ENCODE measurements at regions not wholly inside any gene's neighbourhood (a gene's known extent, or its start where the extent isn't known, plus 50 kb on each side); places are given as distances from the start of the nearest gene placed in this dataset.

DNA sequence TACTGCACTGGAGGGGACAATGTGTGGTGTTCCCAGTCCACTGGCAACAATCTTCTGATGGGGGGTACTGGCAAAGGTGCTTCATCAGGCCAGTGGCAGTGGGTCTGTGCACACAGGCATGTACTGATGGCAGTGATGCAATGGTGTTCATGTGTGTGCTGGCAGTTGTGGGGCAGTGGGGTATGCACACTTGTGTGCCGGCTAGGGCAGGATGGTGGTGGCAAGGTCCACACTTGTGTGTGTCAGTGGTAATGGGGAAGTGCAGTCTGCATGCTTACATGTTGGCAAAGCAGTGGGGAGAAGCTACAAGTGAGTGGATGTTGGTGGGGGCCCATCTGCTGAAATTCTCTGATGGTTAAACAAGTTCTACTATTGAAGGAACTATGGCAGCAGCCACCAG lies 504.6 kb upstream of the ZNF462 start:
- no peak for DNase-seq

DNA sequence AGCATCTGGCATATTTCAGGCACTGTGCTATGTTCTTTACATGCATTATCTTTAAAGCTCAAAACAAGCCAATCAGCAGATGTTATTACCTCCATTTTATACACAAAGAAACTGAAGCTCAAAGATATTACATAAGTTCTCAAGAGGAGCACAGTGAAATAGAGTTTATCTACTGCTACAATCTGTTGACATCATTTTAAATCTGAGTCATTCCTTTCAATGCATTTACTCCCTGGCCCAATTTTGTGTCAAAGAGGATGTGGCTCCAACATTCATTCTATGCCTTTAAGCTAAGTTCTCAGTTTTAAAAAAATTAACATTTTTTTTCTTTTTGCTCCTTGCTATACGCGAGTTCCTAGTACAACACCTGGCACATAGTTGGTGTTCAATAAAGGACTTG lies 486.3 kb upstream of the ZNF462 start:
- no peak for DNase-seq

GRCh38 chr9:106383072-106383471 lies 479.9 kb upstream of the ZNF462 start:
- DNase-seq: no peak

DNA sequence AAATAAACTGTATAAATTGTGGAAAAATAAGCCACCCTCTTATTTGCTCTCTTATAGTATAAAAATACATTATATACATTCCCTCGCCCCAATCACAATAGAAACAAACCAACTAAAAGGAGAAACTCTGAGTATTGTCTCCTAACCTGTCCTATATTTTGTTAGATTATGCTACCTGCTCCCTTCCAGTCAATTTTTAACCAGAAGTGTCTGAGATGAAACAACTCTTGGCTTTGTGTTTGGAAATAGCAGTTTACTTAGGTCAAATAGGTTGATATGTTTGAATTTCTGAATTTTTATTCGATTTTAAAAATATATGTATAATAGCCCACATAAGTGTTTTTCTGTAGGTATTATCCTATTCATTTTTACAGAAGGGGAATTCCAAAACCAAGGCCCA lies 475.0 kb upstream of the ZNF462 start:
- DNase-seq: no peak

DNA sequence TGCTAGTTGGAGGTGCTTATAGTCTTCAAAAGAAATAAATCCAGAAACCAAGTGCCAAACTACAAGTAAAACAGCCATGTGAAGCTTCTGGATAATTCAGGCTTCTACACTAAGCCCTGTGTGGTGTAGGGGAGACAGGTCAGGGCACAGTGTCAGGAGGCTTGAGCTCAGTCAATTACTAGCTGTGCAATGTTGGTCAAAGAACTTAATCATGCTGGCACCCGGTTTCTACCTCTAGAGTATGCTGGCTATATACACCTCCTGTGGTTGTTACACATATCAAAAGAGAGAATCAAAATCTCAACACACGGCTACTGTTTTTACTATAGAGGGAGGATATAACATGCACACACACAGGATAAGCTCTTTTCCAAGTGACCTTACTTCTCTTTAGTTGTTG lies 469.7 kb upstream of the ZNF462 start:
- no peak for DNase-seq

DNA sequence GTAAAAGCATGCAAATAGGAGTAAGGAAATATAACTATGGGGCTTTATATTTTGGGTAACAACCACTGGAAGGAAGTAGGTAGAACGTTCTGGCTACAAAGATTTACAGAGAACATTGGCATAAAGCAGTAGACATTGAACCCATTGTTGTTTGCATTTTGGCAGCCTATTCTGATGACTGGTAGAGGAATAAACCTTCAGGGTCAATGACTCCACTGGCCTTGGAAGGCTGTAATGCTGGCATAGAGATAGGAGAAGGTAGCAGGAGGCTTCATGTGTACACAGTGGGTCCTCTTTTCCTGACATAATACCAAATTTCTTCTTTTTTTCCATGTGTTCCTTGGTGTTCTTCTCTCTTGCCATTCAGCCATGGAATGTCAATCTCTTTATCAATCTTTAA lies 462.8 kb upstream of the ZNF462 start:
- no peak for DNase-seq

- no peak for DNase-seq
Observed at GRCh38 chr9:106400950-106401349, 462.0 kb upstream of the ZNF462 start.

DNA sequence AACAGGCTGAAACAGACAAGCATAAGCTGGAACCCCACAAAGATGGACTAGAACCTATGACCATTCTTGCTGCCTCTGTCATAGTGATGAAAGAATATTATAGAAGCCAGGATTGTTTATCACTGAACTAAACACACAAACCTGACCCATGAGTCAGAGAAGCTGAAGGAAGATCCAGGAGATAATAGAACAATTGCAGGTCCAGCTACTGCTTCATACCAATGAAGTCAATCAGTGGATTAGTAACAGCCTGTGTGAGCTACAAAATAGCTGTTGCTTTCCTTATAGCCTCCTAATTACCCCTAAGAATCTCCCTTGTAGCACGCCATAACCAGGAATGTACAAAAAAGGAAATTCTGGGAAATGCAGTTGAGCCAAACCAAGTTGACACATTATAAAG lies 459.9 kb upstream of the ZNF462 start:
- no peak for DNase-seq

GRCh38 chr9:106404137-106404536 lies 458.8 kb upstream of the ZNF462 start:
- DNase-seq: no peak

- DNase-seq: no peak
Observed at GRCh38 chr9:106405871-106406435, 457.0 kb upstream of the ZNF462 start.

DNA sequence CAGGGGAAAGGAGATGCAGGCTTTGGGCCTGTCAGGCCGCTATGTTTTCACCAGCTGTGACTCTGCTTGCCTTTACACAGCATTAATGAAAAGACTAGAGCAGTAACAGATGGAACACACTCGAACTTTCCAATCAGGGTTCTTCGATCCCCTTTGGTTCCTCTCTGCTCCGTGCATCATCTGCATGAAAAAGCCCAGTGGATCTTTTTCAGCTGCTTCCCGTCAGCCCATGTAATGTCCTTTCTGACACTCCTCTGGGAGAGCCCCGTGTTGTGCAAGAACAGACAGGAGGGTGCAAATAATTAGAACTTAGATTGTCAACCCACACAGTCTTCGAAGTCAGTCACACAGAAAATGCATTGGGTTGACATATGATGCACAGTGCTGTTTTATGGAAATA lies 448.9 kb upstream of the ZNF462 start:
- DNase-seq: no peak

DNA sequence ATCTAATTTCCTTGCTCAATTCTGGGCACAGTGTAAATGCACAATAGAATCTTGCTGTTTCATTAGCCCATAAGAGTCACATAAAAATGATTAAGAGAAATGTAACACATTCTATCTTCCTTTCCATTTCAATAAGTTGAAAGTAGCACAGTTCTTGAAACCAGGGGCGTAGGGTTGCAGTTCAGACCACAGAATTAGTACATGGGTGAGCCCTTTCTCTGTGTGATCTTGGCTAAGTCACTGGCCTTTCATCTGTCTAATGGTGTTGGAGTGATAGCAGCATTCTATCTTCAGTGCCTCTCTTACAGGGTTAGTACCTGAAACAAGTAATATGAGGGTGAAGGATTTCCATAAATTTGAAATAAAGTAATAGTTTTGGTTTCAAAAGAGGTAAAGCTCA lies 445.3 kb upstream of the ZNF462 start:
- no peak for DNase-seq

DNA sequence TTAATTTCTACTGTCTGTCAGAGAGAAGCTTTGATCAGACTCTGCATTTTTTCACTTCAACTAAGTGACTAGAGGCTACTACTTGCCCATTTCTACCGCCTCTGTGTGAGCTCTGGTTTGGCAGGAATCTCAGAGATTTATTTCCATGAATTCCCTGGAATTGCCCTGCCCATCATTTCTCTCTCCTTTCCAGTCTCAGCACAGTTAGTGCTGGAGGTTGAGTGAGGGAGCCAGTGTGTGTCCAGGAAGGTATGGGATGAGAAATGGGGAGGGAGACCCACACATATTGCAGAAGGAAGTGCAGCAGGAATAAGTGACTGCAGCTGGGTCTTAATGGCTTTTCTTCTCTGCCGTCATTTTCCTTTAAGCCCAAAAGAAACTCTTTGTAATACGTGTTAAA lies 443.1 kb upstream of the ZNF462 start:
- DNase-seq: no peak

DNA sequence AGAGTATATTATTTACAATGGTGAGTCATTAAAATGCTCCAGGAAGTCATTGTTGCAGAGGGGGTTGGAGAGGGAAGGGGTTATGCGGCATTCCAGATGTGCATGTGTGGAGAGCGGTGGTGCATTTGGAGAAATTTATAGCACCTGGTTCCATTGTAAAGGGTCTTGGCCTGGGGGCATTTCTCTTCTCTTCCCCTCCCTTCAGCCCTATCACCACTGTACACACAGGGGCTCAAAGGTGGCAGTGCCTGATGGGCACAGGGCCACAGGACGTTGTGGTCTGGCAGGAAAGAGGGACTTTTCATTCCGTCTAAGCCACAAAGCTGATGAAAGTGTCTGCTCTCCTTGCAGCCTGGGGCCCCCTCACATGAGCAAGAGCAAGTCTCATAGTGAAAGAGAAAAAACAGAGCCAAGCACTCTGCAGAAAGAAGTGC lies 442.4 kb upstream of the ZNF462 start:
- no peak for DNase-seq

DNA sequence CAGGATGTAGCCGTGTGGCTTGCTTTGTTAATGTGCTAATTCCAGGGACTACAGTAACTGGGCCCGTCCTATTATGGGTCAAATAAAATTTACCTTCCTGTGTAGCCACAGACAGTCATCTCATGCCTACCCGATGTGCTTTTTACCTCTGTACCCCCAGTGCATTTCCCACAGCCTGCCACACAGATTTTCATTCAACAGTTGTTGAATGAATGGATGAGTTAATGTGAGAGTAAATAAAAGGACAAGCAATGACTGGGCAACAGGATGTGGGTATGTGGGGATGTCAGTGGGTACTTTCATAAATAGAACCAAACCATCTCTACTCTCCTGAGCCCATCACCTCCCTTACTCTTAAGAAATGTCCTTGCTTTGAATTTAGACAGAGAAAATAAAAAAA lies 441.2 kb upstream of the ZNF462 start:
- no peak for DNase-seq

DNA sequence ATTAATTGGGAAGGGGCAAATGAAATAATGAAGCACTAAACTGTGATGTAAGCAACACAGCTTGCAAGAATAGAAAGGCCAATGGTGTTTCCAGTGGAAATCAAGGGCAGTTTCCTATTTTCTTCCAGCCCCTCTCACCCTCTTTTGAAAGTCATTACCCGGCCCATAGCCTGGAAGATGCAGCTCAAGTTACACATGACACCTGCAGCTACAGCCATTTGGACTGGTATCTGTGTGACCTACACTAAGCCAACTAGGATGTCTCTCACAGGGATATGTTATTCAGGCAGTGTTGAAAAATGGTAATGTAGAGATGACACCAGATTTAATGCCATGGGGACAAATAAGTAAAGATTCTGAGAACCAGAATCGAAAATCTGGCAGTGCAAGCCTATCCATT lies 439.4 kb upstream of the ZNF462 start:
- no peak for DNase-seq

DNA sequence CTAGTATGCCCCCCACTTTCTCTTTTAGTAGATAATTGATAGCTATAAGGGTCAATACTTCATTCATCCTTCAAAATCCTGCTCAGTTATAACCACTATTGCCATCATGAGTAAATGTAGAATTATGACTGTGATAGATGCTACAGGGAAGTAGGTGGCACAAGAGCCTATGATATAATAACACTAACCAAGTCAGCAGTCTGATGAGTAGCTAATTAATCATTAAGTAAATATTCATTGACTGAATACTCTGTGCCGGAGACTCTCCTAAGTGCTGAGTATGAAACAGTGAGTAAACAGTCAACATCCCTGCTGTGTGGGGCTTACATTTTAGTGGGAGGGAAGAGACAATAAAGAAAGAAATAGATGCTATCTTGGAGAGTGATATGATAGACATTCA lies 430.3 kb upstream of the ZNF462 start:
- DNase-seq: no peak

DNA sequence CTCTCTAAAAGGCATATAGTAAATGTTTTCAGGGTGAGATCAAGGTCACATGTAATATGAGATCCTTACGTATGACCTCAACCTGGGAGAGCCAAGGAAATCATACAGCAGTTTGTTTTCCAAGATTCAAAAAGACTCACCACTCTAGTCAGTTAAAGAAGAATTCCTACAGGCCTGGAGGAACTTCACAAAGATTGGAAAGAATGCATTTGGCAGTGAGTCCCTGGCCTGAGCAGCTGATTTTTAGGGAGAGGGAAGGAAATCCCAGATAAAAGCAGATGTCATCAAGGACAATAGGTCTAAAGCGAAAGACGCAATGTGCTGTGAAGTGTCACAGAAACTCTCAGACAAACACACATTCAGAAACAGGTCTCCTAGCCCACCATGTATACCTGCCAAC lies 424.0 kb upstream of the ZNF462 start:
- DNase-seq: no peak

- DNase-seq: no peak
Observed at GRCh38 chr9:106441283-106441682, 421.7 kb upstream of the ZNF462 start.

GRCh38 chr9:106443520-106443919 lies 419.4 kb upstream of the ZNF462 start:
- DNase-seq: no peak

- DNase-seq: no peak
Observed at GRCh38 chr9:106445107-106445506, 417.9 kb upstream of the ZNF462 start.

- DNase-seq: no peak
Observed at GRCh38 chr9:106449336-106449927, 413.5 kb upstream of the ZNF462 start.

DNA sequence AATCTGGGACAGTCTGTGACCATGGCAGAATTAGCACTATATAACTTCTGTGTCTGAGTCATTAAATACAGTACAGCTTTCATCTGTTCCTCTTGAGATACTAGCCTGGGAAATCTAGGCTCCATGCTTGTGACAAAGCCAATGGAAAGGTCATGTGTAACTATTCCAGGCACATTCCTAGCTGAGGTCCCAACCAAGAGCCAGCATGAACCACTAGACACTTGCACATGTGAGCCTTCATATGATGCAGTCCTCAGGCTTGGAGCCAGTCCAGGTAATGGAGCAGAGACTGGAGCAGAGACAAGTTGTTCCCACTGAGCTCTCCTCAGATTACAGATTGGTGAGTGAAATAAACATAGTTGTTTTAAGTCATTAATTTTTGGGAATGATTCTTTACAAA lies 412.4 kb upstream of the ZNF462 start:
- no peak for DNase-seq

DNA sequence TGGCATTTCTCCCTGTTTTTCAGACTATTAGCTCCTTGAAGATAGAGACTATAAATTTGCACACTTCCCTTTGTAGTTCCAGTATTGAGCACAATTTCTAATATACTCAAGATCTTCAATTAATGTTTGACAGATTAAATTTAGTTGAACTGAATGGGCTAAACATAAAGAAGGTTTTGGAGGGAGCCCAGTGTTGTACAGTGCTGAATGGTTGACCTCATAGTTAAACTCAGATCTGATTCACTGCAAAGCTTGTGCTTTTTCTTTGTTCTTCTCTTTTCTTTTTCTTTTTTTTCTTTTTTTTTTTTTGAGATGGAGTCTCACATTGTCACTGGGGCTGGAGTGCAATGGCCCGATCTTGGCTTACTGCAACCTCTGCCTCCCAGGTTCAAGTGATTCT lies 411.7 kb upstream of the ZNF462 start:
- no peak for DNase-seq

GRCh38 chr9:106456581-106456980 lies 406.4 kb upstream of the ZNF462 start:
- no peak for DNase-seq

Measured in CD4-positive, alpha-beta T cell treated with Interleukin-17A for 4 hours (primary cell).